HK-2 (cell line): ENCODE measurements at regions not wholly inside any gene's neighbourhood (a gene's known extent, or its start where the extent isn't known, plus 50 kb on each side); places are given as distances from the start of the nearest gene placed in this dataset.

Experiments
- DNase-seq: peaks from one replicate; pipeline ENCODE4 v3.0.0-alpha.2; 2018; ENCODE audit not compliant: unreplicated experiment

DNA sequence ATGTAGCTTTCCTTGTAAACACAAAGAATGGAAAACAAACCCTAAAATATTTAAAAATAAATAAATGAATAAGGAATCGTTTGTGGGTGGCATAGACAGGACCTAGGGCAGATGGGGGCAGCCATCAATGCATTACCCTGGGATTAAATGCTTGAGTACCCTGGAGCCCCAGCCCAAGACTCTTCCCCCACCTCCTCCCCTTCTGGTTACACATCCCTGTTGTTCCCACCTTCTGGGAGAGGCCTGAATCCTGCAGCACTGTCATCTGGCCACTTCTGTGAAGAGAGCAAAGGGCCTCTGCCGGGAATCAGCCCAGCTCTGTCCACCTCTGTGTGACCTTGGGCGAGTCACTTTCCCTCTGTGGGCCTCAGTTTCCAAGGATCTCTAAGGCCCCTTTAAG lies 61.6 kb upstream of the COL13A1 start:
- no peak for DNase-seq

DNA sequence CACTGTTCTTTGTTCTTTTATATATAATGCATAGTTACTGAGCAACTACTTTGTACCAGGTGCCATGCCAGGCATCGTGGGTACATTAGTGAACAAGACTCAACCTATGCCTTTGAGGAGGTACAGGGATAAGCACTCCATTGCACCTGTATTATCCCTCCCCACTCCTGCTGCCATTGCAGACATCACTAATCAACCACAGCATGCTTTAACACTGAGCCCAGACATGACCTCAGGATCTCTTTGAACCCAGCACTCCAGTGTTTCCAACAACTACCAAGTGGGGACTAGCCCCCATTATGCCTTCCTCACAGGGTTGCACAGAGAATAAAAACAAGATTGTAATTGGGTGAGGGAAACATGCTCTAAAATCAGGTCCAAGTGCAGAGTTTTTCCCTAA lies 60.5 kb upstream of the COL13A1 start:
- no peak for DNase-seq

- no peak for DNase-seq
Measured at GRCh38 chr10:69741671-69742355, 59.9 kb upstream of the COL13A1 start.

DNA sequence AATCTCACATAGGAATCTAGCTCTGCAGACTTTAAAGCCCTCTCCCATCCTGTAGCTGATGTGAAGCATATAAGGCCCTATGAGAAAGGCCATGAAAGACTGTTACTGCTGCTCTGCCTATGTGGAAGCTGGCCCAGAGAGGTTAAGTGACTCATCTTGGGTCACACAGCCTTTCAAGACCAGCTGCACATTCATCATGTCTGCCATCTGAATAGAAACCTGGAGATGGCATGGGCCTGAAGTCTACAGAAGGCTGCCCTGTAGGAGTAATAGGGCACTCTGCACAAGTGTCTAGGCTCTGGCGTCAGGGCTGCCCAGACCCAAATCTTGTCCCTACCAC lies 59.4 kb upstream of the COL13A1 start:
- DNase-seq, result no peak

DNA sequence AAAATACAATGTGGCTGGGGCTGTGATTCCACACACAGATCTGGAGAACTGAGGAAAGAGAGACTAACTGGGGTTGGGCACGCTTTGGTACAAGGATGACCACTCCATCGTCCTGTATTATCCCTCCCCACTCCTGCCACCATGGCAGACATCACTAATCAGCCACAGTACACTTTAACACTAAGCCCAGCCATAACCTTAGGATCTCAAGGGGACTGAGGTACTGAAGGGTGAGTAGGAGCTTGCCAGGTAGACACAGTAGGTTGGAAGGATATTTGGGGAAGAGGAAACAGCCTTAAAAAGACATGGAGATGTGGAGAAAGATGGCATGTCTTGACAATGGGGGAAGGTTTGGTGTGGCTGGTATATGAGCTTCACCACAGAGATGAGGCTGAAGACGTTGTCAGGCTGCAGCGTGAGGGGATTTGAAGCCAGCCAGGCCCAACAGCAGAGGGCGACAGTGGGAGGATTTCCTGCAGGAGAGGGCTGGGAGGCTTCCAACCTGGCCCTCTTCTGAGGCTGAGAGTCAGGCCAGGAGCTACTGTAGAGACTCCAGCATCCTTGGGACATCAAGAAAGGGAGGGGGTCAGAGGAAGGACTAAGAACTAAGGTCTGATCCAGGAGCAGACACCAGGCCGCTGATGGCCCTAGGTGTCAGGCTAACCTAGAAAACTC lies 58.6 kb upstream of the COL13A1 start:
- DNase-seq, result peak; percentile 35

- no peak for DNase-seq
Measured at GRCh38 chr10:69744971-69745370, 56.7 kb upstream of the COL13A1 start.

GRCh38 chr10:69745698-69746097 lies 56.0 kb upstream of the COL13A1 start:
- DNase-seq, result no peak

GRCh38 chr10:69747179-69747578 lies 54.5 kb upstream of the COL13A1 start:
- DNase-seq, result no peak

- no peak for DNase-seq
Measured at GRCh38 chr10:69748621-69749020, 53.1 kb upstream of the COL13A1 start.

GRCh38 chr10:69749178-69750010 lies 52.3 kb upstream of the COL13A1 start:
- DNase-seq, result no peak

GRCh38 chr10:69750011-69750373 lies 51.7 kb upstream of the COL13A1 start:
- no peak for DNase-seq

DNA sequence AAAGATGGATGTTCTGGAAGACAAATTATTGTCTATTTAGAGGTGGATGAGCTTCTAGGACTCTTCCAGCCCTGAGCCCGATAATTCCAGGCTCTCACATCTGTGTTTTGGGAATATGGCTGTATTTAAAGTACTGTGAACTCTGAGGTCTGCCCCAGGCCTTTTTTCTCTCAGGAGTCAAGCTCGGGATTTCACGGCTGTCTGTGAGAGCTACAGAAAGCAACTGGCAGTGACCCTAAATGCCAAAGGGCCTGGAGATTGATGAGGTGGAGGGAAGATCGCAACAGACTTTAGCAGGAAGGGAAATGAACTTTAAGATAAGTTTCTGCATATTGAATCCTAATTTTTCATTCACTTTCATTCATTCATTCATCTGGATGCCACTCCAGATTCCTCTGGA lies 51.0 kb upstream of the COL13A1 start:
- no peak for DNase-seq

- no peak for DNase-seq
Measured at GRCh38 chr10:69751214-69751613, 50.5 kb upstream of the COL13A1 start.
